H1 (cell line): ENCODE measurements at regions not wholly inside any gene's neighbourhood (a gene's known extent, or its start where the extent isn't known, plus 50 kb on each side); places are given as distances from the start of the nearest gene placed in this dataset.

Experiments
- CTCF ChIP-seq, 3 experiments: IDR thresholded peaks; 1 replicate in 2 of 3; 2 replicates in 1 of 3; pipeline versions ENCODE4 v1.5.1 to v1.6.1; 2011; ENCODE audit warnings: low read length in 3 of 3, mild to moderate bottlenecking in 3 of 3, inconsistent platforms in 2 of 3, low read depth in 1 of 3, moderate library complexity in 1 of 3; ENCODE audit not compliant: insufficient read depth in 1 of 3; ENCODE audit errors: control extremely low read depth in 1 of 3
- JUN ChIP-seq: IDR thresholded peaks from 2 replicates; pipeline ENCODE4 v1.6.1; 2011; ENCODE audit warnings: low read depth, mild to moderate bottlenecking, improper control_type of control experiment, low read length
- MAFK ChIP-seq: IDR thresholded peaks from 2 replicates; pipeline ENCODE4 v1.6.1; 2012; ENCODE audit warnings: low read depth, mild to moderate bottlenecking, improper control_type of control experiment, low read length
- RAD21 ChIP-seq, 2 experiments: IDR thresholded peaks in 1 of 2; conservative IDR thresholded peaks in 1 of 2; 2 replicates each; pipeline ENCODE4 v1.6.1; 2011; ENCODE audit warnings: low read depth in 2 of 2, low read length in 2 of 2, improper control_type of control experiment in 1 of 2, inconsistent platforms in 1 of 2, mild to moderate bottlenecking in 1 of 2, moderate library complexity in 1 of 2

- TF ChIP-seq RAD21 (IDR thresholded peaks at IDR 0.05 in 1 of 2, conservative IDR thresholded peaks at IDR 0.05 in 1 of 2; ENCODE audit: low read depth in 2 of 2, low read length in 2 of 2) (no peak), MAFK (no peak), CTCF (IDR thresholded peaks at IDR 0.05; ENCODE audit: control extremely low read depth in 1 of 3, insufficient read depth in 1 of 3, low read depth in 1 of 3, low read length in 3 of 3) (no peak), JUN (no peak)
Observed at GRCh38 chr6:168906391-168906790, 347.3 kb downstream of the THBS2 start.
